ENCODE measurements at regions not wholly inside any gene's neighbourhood (a gene's known extent, or its start where the extent isn't known, plus 50 kb on each side); places are given as distances from the start of the nearest gene placed in this dataset.
A peak's percentile ranks its signal among the peaks of the same experiment; 100 is the strongest.

GRCh38 chr11:59302991-59303390 lies 55.7 kb upstream of the OR5AN1 start:
- DNase-seq, result no peak

- DNase-seq, result no peak
Observed at GRCh38 chr11:59295435-59295834, 63.3 kb upstream of the OR5AN1 start.

DNA sequence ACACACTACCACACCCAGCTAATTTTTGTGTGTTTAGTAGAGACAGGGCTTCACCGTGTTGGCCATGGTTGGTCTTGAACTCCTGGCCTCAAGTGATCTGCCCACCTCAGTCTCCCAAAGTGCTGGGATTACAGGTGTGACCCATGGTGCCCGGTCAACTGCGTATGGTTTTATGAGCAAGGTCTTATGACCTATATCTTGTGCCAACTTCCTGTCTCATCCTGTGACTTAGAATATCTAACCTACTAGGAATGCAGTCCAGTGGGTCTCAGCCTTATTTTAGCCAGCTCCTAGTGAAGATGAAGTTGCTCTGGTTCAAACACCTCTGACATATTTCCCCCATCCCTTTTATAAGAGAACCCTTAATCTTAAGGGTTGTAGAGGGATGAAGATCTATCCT lies 66.1 kb upstream of the OR5AN1 start:
- no peak for DNase-seq

DNA sequence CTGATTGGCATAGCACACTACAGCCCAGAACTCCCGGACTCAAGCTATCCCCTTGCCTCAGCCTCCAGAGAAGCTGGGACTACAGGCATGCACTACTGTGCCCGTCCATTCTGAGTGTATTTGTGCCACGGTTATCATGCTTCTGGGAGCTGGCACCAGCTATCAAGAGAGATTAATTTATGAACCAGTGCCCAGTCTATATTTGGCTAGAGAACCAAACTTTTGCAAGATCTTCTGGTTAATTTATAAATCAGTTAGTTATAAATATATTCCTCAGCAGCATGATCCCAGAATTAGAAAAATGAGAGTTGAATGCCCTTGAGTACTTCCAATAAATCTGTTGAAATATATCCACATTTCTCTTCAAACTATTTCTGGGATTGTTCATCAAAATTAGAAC lies 67.5 kb upstream of the OR5AN1 start:
- no peak for DNase-seq

DNA sequence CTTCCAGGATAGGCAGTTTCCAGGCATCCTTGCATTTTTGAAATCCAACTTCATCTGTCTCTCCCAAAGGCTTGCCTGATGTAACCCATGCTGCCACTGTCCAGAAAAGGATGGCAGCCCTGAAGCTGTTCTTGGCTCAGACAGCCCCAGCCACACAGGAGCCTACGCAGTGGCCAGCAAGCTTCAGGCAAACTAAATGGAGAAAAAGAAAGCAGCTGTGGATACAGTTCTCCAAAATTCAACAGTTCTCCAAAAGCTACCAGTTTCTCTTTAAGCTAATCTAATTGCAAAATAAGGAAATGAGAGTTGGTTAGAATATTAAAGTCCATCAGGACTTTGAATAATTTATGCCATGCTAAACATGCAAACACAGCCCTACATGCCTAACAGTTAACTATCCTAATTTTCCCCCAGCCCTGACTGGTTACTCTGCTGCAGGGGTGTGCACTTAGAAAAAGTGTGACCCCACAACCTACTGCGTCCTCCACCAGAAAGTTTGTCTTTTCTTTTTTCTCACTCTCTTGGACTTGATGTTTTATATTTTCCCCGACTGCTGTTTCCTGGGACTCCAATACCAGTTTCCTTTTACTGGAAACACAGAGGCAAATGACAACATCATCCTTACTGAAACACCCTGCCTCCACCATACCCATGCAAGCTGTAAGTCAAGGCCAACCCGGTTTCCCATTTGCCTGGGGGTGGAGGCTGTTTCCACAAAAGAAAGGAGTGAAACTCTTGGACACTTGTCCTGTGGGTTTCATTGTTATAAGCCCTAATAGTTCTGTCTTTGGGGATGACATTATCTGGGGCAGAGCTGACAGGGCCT lies 69.1 kb upstream of the OR5AN1 start:
- no peak for DNase-seq

DNA sequence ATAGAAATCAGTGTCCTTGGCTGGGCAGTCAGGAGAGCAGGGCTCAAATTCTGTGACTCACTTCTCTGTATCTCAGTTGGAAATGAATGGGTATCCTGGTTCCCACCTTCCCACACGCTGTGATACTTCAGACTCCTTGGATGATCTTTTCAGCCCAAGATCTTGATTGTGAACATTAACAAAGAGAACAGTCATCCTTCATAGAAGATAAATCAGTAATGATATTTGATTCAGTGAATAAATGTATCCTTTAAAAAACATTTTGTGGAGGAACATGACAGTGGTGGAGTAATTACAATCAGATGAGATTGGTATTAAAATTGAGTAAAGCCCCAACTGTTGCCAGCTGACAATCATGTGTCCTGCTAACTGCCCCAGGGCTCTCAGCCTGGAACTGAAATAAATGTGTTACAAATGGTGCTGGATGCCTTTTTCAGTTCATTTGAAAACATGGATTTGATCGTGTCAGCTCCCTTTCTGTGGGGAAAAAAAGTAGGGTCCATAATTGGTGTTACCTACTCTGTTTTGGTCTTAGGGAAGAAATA lies 72.9 kb upstream of the OR5AN1 start:
- no peak for DNase-seq

DNA sequence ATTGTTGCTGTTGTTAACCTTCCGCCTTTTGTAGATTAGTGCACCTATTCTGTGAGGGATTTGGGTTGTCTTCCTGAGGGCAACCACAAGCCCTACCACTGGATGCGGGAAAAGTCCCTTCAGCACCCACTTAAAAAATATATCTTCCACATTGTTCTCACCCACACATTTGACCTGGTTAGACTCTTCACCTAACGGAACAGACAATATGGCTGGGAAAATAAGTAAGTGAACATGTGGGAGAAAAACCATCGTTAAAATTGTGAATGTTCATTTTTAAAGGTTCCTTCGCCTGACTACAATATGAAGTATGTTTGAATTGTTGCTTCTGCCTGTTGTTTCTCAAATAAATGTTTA lies 72.0 kb upstream of the MPEG1 start:
- no peak for DNase-seq

DNA sequence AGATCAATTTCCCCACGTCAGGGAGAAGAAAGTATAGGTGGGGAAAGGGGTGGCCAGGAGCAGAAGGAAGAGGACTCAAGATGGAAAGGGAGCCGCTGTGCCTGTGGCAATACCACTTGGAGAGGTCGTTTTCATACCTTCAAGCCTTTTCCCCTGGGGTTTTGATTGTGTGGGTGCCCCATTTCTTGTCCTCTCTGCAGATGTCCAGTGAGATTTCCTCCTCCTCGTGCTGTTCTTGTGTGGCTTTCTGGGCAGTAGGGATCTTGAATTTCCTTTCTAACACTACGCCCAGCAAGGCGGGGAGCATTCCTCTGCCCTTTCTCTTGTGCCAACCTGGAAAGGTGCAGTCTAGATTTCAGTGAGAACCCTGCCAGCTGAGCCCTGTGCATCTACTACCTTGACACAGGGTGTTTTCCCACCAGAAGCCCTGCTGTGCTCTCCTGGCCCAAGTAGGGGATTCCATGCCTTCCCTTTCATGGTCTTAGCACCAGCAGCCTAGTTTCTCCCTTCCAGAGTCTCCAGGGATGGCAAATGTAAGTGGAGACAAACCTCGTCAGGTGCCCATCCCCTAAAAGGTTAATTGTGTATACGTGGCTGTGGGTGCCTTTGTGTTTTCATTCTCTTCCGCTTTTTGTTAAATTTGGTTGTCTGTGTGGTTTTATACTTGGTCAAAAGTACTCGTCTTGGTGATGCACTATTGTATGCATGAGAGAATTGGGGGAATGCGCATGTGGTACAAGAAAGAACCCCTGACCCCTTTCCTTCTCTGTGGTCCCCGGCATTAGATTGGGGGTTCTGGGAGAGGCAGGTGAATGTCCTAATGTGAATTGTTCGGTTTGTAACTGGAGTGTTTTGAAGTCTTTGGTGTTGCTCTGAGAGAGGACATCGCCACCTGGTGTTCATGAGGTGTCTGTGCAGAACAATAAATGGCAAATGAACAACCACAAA lies 71.4 kb upstream of the MPEG1 start:
- peak in 7 of 14 donors; percentile 4 to 33 (median 19) for DNase-seq

DNA sequence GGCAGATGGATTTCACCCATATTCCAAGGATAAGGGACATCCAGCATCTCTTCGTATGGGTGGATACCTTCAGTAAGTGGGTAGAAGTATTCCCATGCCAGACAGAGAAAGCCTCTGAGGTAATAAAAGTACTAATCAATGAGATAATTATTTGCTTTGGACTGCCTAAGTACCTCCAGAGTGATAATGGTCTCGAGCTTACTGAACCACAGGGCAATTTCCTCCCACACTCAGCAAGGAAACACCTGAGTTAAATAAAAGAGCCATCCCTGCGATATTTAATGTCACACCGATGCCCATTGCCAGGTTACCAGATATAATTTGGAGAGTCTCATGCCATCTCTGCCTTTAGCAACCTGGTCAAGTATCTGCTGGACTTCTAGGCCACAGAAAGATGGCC lies 70.6 kb upstream of the MPEG1 start:
- no peak for DNase-seq

DNA sequence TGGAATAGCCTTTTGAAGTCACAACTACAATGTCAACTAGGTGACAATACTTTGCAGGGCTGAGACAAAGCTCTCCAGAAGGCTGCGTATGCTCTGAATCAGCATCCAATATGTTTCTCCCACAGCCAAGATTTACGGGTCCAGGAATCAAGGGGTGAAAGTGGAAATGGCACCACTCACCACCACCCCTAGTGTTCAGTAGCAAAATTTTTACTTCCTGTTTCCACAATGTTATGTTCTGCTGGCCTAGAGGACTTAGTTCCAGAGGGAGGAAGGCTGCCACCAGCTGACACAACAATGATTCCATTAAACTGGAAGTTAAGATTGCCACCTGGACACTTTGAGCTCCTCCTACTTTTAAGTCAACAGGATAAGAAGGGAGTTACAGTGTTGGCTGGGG lies 68.5 kb upstream of the MPEG1 start:
- no peak for DNase-seq

- DNase-seq, result no peak
Observed at GRCh38 chr11:59273373-59273841, 60.7 kb upstream of the MPEG1 start.

DNA sequence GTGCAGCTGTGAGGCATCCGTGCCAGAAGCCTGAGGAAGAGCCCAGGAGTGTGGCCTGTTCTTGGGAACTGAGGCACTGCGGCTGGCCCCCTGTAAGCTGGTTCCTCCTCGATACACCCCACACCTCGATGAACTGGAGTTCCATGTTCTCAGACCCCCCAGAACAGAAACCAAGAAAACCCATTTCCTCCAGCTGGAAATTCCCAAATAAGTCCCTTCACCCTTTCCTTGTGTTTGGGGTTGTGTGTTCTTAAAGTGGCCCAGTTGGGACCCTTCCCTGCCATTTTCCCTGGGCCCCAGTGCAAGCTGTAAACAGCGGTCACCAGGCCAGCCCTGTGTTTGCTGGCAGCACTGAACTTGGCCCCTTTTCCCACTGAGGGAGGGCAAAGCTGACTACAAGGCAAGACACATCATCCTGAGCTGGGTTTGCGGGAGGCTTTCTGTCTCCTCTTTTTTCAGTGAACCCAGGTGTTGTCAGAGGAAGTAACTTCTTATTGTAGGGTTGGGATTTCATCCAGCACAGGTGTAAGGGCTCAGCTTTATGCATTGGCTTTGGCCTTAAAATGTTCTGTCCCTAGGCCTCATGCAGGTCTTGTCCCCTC lies 60.1 kb upstream of the MPEG1 start:
- DNase-seq, result no peak

GRCh38 chr11:59271811-59272327 lies 59.1 kb upstream of the MPEG1 start:
- no peak for DNase-seq

DNA sequence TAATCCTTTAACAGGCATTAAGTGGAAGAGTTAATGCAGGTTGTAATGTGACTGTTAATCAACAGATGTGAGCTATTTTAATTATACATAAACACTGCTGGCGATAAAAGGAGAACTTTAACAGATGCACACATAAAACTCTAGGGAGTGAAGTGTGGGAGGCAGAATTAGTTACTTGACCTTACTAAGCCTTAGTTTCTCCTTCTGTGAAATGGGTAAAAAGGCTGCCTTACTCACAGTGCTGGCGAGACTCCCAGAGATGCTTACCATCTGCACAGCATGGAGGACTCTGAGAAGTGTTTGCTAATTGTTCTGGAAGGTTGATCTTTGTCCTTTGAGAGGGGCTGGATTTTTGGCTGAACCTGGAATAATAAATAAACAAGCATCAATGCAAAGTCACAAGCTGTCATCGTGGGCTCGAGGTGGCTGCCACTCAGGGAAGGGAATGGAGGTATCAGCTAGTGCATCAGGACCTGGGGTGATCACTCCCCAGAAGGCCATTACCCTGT lies 58.6 kb upstream of the MPEG1 start:
- DNase-seq, result no peak

DNA sequence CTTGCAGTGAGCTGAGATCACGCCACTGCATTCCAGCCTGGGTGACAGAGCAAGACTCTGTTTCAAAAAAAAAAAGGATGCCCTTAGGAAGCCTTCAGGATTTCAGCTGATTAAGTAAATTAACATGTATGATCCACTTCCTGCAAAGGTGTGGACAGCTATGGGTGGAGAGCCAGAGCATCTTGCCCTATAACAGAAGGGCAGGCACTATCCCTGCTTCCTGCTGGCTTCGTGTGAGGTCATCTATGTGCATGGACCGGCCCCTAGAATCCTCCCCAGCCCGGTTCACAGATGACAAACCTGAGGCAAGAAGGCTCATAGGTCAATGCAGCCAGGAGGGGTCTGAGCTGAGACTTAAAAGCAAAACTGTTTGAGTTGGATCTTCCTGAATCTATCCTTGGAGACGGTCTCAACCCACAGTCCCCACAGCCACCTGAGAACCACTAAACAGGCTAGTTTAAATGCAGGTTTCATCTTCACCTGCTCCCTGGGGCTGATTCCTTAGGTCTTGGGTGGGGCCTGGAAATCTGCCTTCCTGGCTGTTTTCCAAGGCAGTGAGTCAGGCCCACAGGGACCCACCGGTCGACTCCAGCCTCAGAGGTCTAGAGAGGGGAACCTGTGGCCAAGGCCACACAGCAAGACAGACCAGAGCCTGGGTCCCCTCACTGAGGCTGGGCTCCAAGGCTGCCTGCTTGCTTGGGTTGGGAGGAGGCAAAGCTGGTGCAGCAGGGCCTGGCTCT lies 55.2 kb upstream of the MPEG1 start:
- DNase-seq, result no peak

DNA sequence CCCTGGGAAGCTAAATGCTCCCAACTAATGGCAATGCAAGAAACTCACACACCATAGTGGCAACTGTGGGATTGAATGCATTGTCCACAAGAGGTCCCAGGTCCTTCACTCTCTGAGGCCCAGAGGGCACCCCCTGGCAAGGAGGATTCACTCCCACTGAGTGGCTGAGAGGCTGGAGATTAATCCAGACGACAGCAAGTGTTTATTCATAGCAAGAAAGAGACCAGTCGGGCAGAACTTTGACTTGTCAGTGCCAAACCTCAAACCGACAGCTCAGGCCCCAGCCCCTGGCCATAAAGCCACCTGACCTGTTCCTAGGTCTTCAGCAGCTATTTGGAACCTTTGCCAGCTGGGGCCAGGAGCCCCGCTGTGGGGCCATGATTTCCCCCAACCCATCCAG lies 54.5 kb upstream of the MPEG1 start:
- no peak for DNase-seq

DNA sequence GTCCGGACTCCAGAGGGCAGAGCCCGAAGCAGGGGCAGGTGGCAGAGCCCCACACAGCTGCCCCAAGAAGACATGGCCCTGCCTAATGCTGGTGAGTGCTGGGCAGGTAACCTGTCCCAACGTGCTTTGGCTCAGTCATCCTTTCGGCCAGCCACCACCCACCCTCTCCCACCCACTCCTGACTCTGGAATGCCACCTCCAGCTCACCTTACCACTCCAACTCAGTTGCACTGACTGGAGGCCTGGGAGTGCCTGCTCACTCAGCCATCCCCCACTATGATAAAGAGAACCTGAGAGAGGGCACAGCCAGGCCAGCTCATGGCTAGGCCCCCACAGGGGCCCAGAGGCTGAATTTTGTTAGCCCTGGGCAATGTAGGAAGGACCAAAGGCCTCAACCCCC lies 53.8 kb upstream of the MPEG1 start:
- no peak for DNase-seq

- DNase-seq, result no peak
Observed at GRCh38 chr11:59265735-59266134, 53.0 kb upstream of the MPEG1 start.

- DNase-seq, result no peak
Observed at GRCh38 chr11:59264736-59265135, 52.0 kb upstream of the MPEG1 start.

DNA sequence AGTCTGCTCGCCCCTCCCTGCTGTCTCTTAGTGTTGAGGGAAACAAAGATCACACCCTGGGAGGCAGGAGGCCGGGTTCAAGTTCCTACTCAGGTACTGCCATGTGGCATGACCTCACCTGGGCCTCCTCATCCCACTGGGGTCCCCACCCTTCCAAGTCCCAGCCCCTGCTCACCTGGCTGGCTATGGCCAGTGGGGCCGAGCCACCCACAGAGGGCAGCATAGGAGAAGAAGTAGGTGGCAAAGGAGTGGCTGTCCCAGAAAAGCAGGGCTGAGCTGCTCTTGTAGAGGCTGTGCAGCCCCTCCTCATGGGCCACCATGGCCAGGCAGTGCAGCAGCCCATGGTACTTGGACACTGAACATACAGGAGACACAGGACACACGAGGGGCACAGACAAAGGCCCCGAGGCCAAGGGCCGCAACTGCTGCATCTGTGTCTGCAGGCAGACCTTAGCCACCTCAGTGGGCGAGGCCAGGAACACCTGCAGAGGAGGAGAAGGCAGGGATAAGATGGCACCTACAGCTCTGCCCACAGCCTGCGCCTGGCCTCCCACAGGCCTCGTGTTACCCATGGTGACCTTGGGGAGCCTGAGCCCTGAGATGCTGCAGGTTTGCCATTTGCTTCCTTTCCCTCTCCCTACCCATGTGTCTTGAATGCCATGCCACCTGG lies 50.6 kb upstream of the MPEG1 start:
- DNase-seq, result no peak
